Brain microvascular endothelial cell (primary cell): ENCODE measurements at regions not wholly inside any gene's neighbourhood (a gene's known extent, or its start where the extent isn't known, plus 50 kb on each side); places are given as distances from the start of the nearest gene placed in this dataset.
"Not testable (repeated sequence)": the region's sequence is repeated elsewhere in the genome, so short reads cannot be mapped to it uniquely, and the experiment has no call there.

Experiments used
- DNase-seq: peaks from one replicate; pipeline ENCODE4 v3.0.0-alpha.2; 2020
- H3K27ac ChIP-seq: fragments of 250-450 bp; sonication (Bioruptor Pico); 2 replicates; pipeline ENCODE4 v1.5.1; 2020; ENCODE audit warnings: mild to moderate bottlenecking, moderate library complexity
- H3K27me3 ChIP-seq: fragments of 250-450 bp; sonication (Bioruptor Pico); replicated peaks from 2 replicates; pipeline ENCODE4 v1.5.1; 2020; ENCODE audit warnings: mild to moderate bottlenecking
- H3K36me3 ChIP-seq: fragments of 250-450 bp; sonication (Bioruptor Pico); replicated peaks from 2 replicates; pipeline ENCODE4 v1.5.1; 2020; ENCODE audit warnings: mild to moderate bottlenecking
- H3K4me3 ChIP-seq: 2 replicates; pipeline ENCODE4 v1.5.1; 2011; ENCODE audit warnings: low read depth, mild to moderate bottlenecking, control low read depth, low read length, moderate library complexity
- in situ Hi-C: cut with HindIII; loops from 2 replicates; pipeline ENCODE4 v1.10.0; 2017; ENCODE audit warnings: low sequenced_read_pairs, low pct_ligation_motif_present
- TF ChIP-seq, protein P1 (sequence below): IDR thresholded peaks from 2 replicates; pipeline ENCODE4 v1.5.1; 2011; ENCODE audit warnings: low read depth, mild to moderate bottlenecking, moderate library complexity, low read length, control low read depth, inconsistent platforms; ENCODE audit errors: missing control alignments

DNA sequence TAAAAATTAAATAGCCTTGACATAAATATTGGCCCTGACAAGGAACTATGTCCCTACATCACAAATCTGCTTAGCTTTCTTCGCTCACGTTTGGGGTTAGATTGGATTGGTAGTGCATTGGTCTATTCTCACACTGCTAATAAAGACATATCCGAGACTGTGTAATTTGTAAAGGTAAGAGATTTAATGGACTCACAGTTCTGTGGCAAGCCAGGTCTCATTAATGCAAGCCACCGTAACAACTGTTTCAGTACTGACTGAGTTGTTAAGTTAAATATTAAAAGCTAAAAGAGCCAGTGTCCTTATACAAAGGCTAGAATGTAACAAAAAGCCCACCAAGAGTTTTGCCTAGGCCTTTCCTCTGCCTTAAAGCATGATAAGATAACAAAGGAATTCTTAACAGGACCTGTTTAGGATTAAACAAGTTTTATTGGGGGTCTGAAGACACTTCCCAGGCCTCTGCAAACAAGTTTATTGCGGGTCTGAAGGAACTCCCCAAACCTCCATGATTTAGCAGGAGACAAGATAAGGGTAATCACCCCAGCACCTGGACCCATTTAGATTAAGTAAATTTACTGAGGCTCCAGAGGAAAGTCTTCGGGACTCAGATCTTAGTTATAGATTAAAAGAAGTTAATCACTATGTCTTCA lies 88.2 kb upstream of the PTGDR start:
- DNase-seq, result no peak
- Histone ChIP-seq H3K36me3 (no peaks in the 10 kb centered on the region), H3K4me3 (no peak overlapping the region), H3K27me3 (no peaks in the 10 kb centered on the region), H3K27ac (no peak overlapping the region)
- TF ChIP-seq, protein P1, sequence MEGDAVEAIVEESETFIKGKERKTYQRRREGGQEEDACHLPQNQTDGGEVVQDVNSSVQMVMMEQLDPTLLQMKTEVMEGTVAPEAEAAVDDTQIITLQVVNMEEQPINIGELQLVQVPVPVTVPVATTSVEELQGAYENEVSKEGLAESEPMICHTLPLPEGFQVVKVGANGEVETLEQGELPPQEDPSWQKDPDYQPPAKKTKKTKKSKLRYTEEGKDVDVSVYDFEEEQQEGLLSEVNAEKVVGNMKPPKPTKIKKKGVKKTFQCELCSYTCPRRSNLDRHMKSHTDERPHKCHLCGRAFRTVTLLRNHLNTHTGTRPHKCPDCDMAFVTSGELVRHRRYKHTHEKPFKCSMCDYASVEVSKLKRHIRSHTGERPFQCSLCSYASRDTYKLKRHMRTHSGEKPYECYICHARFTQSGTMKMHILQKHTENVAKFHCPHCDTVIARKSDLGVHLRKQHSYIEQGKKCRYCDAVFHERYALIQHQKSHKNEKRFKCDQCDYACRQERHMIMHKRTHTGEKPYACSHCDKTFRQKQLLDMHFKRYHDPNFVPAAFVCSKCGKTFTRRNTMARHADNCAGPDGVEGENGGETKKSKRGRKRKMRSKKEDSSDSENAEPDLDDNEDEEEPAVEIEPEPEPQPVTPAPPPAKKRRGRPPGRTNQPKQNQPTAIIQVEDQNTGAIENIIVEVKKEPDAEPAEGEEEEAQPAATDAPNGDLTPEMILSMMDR, result no peak
- in situ Hi-C loops, result no loop called here

DNA sequence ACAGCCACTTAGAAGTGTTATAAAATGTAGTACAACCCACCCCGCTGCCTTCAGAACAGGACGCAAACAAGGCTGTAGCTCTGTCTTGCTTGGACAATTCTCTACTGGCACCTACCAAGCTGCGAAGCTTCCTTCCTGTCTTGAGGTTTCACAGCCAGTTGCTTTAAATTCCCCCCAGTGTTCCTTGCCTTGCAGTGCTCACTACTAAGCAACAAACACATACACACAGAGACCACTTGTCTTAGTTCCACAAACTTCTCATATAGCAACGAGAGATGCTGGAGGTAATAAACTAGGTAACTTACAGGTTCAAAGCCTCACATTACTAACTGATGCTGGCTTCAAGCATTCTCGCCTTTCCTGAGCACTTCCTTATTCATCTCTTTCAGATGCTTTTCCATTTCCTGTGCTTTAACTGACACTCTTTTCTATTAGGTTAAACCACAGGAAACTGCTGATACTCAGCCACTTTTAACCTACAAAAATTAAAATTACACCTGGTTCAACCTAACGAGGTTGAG lies 91.5 kb upstream of the PTGDR start:
- in situ Hi-C loops, result no loop called here
- no peaks in the 10 kb centered on the region for H3K27me3 ChIP-seq
- no peak overlapping the region for H3K27ac ChIP-seq
- no peaks in the 10 kb centered on the region for H3K36me3 ChIP-seq
- H3K4me3 ChIP-seq, result no peak overlapping the region
- DNase-seq, result no peak
- TF ChIP-seq, protein P1, result no peak

DNA sequence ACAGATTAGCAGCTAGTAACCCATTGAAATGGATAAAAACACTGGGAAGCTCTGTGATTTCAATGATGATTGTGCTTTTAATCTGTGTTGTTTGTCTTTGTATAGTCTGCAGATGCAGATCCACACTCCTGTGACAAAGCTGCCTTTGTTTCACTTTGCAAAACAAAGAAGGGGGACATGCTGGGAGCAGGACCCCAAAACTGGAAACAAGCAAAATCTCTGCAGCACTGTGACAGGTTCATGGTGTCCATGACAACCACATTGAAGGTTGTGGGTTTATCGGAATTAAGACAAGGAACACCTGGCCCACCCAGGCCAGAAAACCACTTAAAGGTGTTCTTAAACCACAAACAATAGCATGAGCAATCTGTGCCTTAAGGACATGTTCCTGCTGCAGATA lies 95.6 kb upstream of the PTGDR start:
- in situ Hi-C loops, H3K27me3 ChIP-seq, H3K27ac ChIP-seq, H3K4me3 ChIP-seq, DNase-seq, H3K36me3 ChIP-seq: not testable (repeated sequence)

DNA sequence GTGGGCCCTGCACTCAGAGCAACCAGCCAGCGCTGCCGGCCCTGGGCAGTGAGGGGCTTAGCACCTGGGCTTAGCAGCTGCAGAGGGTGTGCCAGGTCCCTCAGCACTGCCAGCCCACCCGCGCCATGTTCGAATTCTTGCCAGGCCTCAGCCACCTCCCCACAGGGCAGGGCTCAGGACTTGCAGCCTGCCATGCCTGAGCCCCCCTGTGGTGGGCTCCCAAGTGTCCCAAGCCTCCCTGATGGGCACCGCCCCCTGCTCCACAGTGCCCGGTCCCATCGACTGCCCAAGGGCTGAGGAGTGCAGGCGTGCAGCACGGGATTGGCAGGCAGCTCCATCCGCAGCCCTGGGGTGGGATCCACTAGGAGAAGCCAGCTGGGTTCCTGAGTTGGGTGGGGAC lies 98.0 kb upstream of the NID2 start:
- DNase-seq, result no peak
- Histone ChIP-seq H3K36me3 (no peaks in the 10 kb centered on the region), H3K4me3 (no peak overlapping the region), H3K27me3 (no peaks in the 10 kb centered on the region), H3K27ac (no peak overlapping the region)
- in situ Hi-C loops, result no loop called here
- TF ChIP-seq, protein P1, result no peak

DNA sequence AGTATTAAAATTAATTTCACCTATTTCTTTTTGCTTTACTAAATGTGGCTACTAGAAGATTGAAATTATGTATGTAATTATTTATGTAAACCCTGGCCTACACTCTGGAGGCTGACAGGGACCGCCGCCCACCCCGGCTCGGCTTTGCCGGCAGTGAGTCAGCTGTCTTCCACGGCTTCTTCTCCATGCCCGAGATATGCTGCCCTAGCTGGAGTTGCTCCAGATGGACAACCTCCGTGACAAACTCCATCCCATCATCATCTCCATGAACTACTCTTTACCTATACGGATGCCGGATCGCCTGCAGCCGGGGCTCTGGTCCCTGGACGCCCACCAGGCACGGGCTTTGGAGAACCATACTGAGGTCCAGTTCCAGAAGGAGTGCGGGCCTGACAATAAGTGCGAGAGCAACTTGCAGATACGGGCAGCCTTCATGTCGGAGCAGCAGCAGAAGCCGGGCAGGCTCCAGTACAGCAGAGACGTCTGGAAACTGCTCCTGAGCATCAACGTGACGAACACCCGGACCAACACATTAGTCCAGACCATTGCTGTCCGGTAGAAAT lies 86.9 kb upstream of the NID2 start:
- no peak overlapping the region for H3K27ac ChIP-seq
- H3K27me3 ChIP-seq, result no peaks in the 10 kb centered on the region
- no peak overlapping the region for H3K4me3 ChIP-seq
- DNase-seq, result no peak
- H3K36me3 ChIP-seq, result no peaks in the 10 kb centered on the region
- in situ Hi-C loops, result no loop called here
- TF ChIP-seq, protein P1, result no peak

DNA sequence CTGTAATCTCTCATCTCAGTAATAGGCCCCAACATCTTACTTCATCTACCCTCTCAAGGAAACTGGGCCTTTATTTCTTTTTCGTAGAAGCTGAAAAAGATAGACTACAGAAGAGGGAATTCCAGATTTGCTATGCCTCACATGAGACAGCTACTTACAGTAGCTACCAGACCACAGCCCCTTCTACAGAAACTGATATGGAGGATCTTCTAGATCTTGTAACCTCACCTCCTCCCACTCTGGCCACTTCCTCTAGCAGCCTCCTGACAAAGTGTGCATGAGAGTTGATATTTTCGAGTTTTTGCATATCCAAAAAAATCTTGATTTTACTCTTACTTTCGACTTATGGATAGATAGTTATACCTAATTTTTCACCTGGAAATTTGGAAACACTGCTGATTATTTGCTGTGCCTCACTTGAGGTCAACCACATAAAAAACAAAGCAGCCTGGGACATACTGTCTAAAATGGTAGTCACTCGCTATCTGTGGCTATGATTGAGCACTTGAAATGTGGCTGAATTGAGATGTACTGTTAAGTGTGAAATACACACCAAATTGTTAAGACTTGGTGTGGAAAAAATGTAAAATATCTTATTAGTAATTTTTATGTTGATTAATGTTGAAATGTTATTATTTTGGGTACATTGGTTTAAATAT lies 86.3 kb upstream of the NID2 start:
- in situ Hi-C loops, result no loop called here
- no peak overlapping the region for H3K27ac ChIP-seq
- no peaks in the 10 kb centered on the region for H3K36me3 ChIP-seq
- no peak overlapping the region for H3K4me3 ChIP-seq
- TF ChIP-seq, protein P1, result no peak
- DNase-seq, result no peak
- no peaks in the 10 kb centered on the region for H3K27me3 ChIP-seq
